Fibroblast of lung (primary cell): ENCODE measurements at regions not wholly inside any gene's neighbourhood (a gene's known extent, or its start where the extent isn't known, plus 50 kb on each side); places are given as distances from the start of the nearest gene placed in this dataset.

ENCODE experiments used
- CTCF ChIP-seq, 2 donors: IDR thresholded peaks in 1 of 2; conservative IDR thresholded peaks in 1 of 2; 1 replicate in 1 of 2; 2 replicates in 1 of 2; pipeline ENCODE4 v1.5.1; 2011 to 2012; ENCODE audit warnings: low read length in 2 of 2, control low read depth in 1 of 2, inconsistent platforms in 1 of 2, low read depth in 1 of 2, mild to moderate bottlenecking in 1 of 2
- EZH2 ChIP-seq: IDR thresholded peaks from 2 replicates; pipeline ENCODE4 v1.5.1; 2012; ENCODE audit warnings: low read length, control low read depth, mild to moderate bottlenecking; ENCODE audit errors: missing control alignments

DNA sequence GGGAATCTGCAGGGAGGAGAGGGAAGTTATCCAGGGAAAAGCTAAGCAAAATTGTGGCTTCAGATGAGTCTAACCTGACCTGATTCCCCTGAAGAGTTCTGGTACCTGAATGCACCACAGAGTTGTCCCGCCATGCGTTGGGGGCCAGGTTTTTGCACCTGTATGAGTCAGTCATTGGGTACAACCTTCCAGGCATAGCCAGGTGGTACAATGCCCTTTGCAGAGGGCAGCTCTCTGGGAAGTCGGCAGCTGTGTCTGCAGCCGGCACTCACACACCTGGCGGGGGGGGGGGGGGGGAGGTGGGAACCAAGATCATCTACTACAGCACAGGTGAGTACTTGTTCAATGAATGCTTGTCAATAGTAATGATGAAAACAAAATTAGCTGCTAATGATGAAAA lies 52.5 kb upstream of the GTF3A start:
- TF ChIP-seq CTCF (conservative IDR thresholded peaks at IDR 0.05 in 1 of 2, IDR thresholded peaks at IDR 0.05 in 1 of 2; ENCODE audit: low read depth in 1 of 2, low read length in 2 of 2) (no peak), EZH2 (no peak)
